AG09309 (cell line): ENCODE measurements at regions not wholly inside any gene's neighbourhood (a gene's known extent, or its start where the extent isn't known, plus 50 kb on each side); places are given as distances from the start of the nearest gene placed in this dataset.

Experiments used
- DNase-seq: peaks from one replicate; pipeline ENCODE4 v3.0.0-alpha.2; 2010; ENCODE audit warnings: low read depth
- H3K4me3 ChIP-seq: 2 replicates; pipeline ENCODE4 v1.5.1; 2011; ENCODE audit warnings: mild to moderate bottlenecking, low read depth, low read length, moderate library complexity; ENCODE audit not compliant: control insufficient read depth
- TF ChIP-seq, protein P1 (sequence below): IDR thresholded peaks from 2 replicates; pipeline ENCODE4 v1.5.1; 2011; ENCODE audit warnings: mild to moderate bottlenecking, low read depth, low read length, inconsistent platforms; ENCODE audit not compliant: insufficient read depth, control insufficient read depth; ENCODE audit errors: missing control alignments

- no peak for DNase-seq
- no peak overlapping the region for H3K4me3 ChIP-seq
- TF ChIP-seq, protein P1, sequence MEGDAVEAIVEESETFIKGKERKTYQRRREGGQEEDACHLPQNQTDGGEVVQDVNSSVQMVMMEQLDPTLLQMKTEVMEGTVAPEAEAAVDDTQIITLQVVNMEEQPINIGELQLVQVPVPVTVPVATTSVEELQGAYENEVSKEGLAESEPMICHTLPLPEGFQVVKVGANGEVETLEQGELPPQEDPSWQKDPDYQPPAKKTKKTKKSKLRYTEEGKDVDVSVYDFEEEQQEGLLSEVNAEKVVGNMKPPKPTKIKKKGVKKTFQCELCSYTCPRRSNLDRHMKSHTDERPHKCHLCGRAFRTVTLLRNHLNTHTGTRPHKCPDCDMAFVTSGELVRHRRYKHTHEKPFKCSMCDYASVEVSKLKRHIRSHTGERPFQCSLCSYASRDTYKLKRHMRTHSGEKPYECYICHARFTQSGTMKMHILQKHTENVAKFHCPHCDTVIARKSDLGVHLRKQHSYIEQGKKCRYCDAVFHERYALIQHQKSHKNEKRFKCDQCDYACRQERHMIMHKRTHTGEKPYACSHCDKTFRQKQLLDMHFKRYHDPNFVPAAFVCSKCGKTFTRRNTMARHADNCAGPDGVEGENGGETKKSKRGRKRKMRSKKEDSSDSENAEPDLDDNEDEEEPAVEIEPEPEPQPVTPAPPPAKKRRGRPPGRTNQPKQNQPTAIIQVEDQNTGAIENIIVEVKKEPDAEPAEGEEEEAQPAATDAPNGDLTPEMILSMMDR = no peak
Observed at GRCh38 chr4:65789341-65789740, 119.1 kb upstream of the EPHA5 start.

GRCh38 chr4:65777270-65777669 is 107.0 kb upstream of the EPHA5 start:
- TF ChIP-seq, protein P1 = no peak
- H3K4me3 ChIP-seq = no peak overlapping the region
- no peak for DNase-seq

DNA sequence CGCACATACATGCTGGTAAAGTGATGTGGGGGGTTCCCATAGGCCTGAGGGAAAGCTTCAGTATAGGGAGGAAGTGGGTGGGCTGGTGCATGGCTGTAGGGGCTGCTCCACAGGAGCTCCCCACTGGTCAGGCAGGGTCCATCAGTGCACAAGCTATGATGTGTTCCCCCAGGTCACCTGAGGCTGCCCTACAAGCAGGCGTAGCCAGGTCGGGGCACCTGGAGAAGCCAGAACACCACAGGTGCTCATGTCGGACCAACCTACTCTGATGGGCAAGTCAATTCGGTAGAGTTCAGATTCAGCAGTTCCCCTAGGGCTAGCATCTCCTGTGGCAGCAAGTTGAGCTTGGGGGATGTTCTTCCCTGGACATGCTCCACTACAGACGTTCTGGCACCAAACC is 103.3 kb upstream of the EPHA5 start:
- no peak overlapping the region for H3K4me3 ChIP-seq
- no peak for DNase-seq
- TF ChIP-seq, protein P1 = no peak

GRCh38 chr4:65747386-65747785 is 77.1 kb upstream of the EPHA5 start:
- TF ChIP-seq, protein P1 = no peak
- H3K4me3 ChIP-seq = no peak overlapping the region
- no peak for DNase-seq

DNA sequence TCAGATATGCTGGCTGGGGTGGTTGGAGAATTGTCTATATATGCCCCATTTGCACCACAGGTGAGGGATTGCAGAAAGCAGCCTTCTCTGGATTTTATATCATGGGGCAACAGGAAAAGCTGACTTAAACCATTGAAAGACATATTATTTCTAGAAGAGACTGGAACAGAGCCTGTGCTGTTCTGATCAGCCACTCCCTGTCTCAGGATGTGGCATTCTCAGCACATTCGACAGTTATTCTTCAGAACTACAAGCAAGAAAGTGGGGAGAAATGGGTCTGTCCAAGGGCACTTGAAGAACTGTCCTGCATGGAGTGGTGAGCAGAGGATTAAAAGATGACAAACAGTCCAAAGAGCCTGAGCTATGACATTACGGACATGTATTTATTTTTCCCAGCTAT is 67.8 kb upstream of the EPHA5 start:
- H3K4me3 ChIP-seq = no peak overlapping the region
- TF ChIP-seq, protein P1 = no peak
- DNase-seq = no peak

- no peak for DNase-seq
- H3K4me3 ChIP-seq = no peak overlapping the region
- TF ChIP-seq, protein P1 = no peak
Observed at GRCh38 chr4:65737672-65738071, 67.4 kb upstream of the EPHA5 start.

- TF ChIP-seq, protein P1 = no peak
- no peak overlapping the region for H3K4me3 ChIP-seq
- DNase-seq = no peak
Observed at GRCh38 chr4:65724973-65725372, 54.7 kb upstream of the EPHA5 start.
